Gastroesophageal sphincter (tissue), 4 donors: ENCODE measurements at regions not wholly inside any gene's neighbourhood (a gene's known extent, or its start where the extent isn't known, plus 50 kb on each side); places are given as distances from the start of the nearest gene placed in this dataset.

Experiments used
- ATAC-seq: fragments of 150-250 bp; one replicate; pipeline ENCODE4 v1.9.1; 2016; ENCODE audit warnings: mild to moderate bottlenecking, moderate library complexity
- H3K27ac ChIP-seq, 4 donors: fragments of 200-600 bp; sonication (generic) in 3 of 4; 1 replicate in 3 of 4; 2 replicates in 1 of 4; pipeline ENCODE4 v1.5.1; 2016 to 2019
- H3K27me3 ChIP-seq: fragments of 200-600 bp; sonication (generic); one replicate; pipeline ENCODE4 v1.5.1; 2019
- H3K36me3 ChIP-seq, 2 donors: fragments of 200-600 bp; sonication (generic); one replicate each; pipeline ENCODE4 v1.5.1; 2019; ENCODE audit warnings: control low read depth in 1 of 2
- H3K4me1 ChIP-seq, 3 donors: fragments of 200-600 bp; sonication (generic); 1 replicate in 2 of 3; 2 replicates in 1 of 3; pipeline ENCODE4 v1.5.1; 2016 to 2019; ENCODE audit warnings: control low read depth in 2 of 3
- H3K4me3 ChIP-seq, 2 donors: fragments of 200-600 bp; sonication (generic); one replicate each; pipeline ENCODE4 v1.5.1; 2019; ENCODE audit warnings: mild to moderate bottlenecking in 1 of 2, moderate library complexity in 1 of 2
- H3K9me3 ChIP-seq, 3 donors: fragments of 200-600 bp; sonication (generic); one replicate each; pipeline ENCODE4 v1.5.1; 2017 to 2019; ENCODE audit warnings: control low read depth in 2 of 3
- EP300 ChIP-seq: sonication (generic); formaldehyde crosslinking; IDR thresholded peaks from one replicate; pipeline ENCODE4 v1.6.1; 2017; ENCODE audit warnings: antibody characterized with exemption, mild to moderate bottlenecking
- POLR2A ChIP-seq, 2 donors: fragments of 450-650 bp; IDR thresholded peaks; one replicate each; pipeline ENCODE4 v1.6.1; 2017; ENCODE audit warnings: antibody characterized with exemption in 2 of 2, mild to moderate bottlenecking in 2 of 2, moderate library complexity in 1 of 2
- POLR2AphosphoS5 ChIP-seq: sonication (generic); formaldehyde crosslinking; IDR thresholded peaks from one replicate; pipeline ENCODE4 v1.6.1; 2017; ENCODE audit warnings: antibody characterized with exemption
- WGBS, 2 donors: methylation state at CpG; one replicate each; pipeline ENCODE4 v1.1.5; 2018; ENCODE audit warnings: low coverage in 1 of 2; 5-methylcytosine and 5-hydroxymethylcytosine counted together
- TF ChIP-seq, protein P1 (sequence below), 4 experiments: fragments of 200-600 bp in 2 of 4; fragments of 450-650 bp in 2 of 4; sonication (generic) in 1 of 4; IDR thresholded peaks; one replicate each; pipeline ENCODE4 v1.5.1; 2017 to 2019; ENCODE audit warnings: antibody characterized with exemption in 4 of 4, mild to moderate bottlenecking in 2 of 4, moderate library complexity in 2 of 4

DNA sequence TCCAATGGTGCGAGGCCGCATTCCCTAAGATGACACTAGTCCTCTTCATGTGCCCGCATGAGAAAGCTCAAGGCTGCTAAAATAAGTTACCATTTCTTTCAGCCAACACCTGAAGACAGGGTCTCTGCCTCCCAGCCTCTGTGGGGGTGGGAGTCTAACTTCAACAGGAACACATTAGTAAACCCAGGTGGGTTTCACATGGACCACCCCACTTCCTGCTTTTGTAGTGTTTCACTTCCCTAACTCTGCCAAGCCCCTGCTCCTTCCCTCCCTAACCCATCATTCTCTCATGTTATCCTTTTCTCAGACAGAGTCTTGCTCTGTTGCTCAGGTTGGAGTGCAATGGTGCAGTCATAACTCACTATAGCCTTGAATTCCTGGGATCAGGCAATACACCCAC, 783.6 kb downstream of the UQCRFS1 start:
- Histone ChIP-seq H3K9me3 (no peaks in the 10 kb centered on the region), H3K4me3 (no peak overlapping the region), H3K27ac (no peak overlapping the region), H3K4me1 (no peaks in the 10 kb centered on the region), H3K36me3 (no peaks in the 10 kb centered on the region), H3K27me3 (peaks cover 34% of the 10 kb centered on the region)
- WGBS, 2 donors: 92% methylated on average over 2 of the region's 3 CpGs; no CpG with 5 or more reads in 1 of the 2 donors
- no peak for ATAC-seq
- TF ChIP-seq POLR2AphosphoS5 (no peak), POLR2A (IDR thresholded peaks at IDR 0.05) (no peak), EP300 (no peak)
- TF ChIP-seq, protein P1, sequence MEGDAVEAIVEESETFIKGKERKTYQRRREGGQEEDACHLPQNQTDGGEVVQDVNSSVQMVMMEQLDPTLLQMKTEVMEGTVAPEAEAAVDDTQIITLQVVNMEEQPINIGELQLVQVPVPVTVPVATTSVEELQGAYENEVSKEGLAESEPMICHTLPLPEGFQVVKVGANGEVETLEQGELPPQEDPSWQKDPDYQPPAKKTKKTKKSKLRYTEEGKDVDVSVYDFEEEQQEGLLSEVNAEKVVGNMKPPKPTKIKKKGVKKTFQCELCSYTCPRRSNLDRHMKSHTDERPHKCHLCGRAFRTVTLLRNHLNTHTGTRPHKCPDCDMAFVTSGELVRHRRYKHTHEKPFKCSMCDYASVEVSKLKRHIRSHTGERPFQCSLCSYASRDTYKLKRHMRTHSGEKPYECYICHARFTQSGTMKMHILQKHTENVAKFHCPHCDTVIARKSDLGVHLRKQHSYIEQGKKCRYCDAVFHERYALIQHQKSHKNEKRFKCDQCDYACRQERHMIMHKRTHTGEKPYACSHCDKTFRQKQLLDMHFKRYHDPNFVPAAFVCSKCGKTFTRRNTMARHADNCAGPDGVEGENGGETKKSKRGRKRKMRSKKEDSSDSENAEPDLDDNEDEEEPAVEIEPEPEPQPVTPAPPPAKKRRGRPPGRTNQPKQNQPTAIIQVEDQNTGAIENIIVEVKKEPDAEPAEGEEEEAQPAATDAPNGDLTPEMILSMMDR (IDR thresholded peaks at IDR 0.05): no peak

DNA sequence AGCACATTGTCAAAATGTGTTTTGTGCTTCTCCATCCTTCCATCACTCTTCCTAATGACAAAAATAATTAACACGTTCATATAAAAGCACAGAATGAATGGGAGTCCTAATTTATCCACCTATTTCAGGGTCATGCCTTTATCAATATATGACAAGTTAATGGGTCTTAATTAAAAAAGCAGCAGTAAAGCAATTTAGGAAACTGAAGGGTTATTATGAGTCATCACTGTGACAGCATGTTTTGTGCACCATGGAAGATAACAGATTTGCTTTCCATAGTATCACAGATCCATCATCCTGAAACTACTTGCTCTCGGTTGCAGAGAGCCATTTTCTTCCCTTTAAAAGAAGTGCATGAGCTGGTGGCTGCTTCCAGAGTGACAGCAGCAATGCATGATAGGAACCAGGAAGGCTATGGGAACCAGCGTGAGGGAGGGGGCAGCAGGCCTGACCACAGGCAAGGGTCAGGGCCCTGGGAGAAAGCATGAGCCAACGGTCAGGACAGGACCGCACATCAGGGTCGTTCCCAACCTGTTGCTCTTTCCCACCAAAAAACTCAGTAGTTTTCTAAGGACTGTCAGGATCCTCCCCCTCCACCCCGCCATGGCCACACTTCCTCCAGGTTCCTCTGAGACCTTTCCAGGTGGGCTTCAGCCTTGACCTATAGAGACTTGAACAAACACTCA, 784.1 kb downstream of the UQCRFS1 start:
- Histone ChIP-seq H3K36me3 (no peaks in the 10 kb centered on the region), H3K9me3 (no peaks in the 10 kb centered on the region), H3K27ac (no peak overlapping the region), H3K27me3 (peaks cover 36% of the 10 kb centered on the region), H3K4me3 (no peak overlapping the region), H3K4me1 (no peaks in the 10 kb centered on the region)
- TF ChIP-seq POLR2A (IDR thresholded peaks at IDR 0.05) (no peak), POLR2AphosphoS5 (no peak), EP300 (no peak)
- TF ChIP-seq, protein P1 (IDR thresholded peaks at IDR 0.05): no peak
- WGBS, 2 donors: 59 to 79% methylated on average over 6 to 7 of the region's 7 CpGs
- ATAC-seq: no peak

DNA sequence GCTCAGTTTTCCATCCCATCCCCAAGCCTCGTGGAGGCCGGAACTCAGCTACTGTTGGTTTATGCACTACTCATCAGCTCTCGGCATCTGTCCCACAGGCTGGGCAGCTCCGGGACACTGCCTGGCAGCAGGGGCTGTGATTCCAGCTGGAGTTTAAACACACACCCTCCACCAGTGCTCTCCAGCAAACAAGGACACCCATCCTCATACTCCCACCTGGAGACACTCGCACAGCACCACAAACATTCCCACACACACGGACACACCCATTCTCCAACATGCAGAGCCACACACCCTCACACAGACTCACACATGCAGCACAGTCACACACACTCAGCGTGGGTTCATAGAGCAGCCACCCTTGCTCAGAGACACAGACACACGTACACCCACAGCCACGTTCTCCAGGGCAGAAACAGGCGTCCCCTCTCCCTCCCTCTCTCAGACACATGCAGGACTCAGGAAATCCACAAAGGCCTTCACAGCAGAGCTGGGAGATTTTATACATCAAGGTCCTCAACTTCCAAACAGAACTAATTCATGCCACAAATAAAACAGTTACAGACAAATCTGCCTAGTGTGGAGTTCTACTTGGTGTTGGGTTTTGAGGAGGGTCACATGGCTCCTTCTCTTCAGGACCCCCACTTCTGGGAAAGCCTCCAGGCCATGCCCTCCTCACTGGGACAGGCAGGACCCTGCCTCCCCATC, 785.4 kb downstream of the UQCRFS1 start:
- ATAC-seq: no peak
- TF ChIP-seq, protein P1 (IDR thresholded peaks at IDR 0.05): no peak
- no peak for TF ChIP-seq EP300
- TF ChIP-seq POLR2AphosphoS5: no peak
- TF ChIP-seq POLR2A (IDR thresholded peaks at IDR 0.05): no peak
- Histone ChIP-seq H3K27me3 (peaks cover 49% of the 10 kb centered on the region), H3K4me3 (no peak overlapping the region), H3K27ac (no peak overlapping the region), H3K9me3 (no peaks in the 10 kb centered on the region), H3K4me1 (no peaks in the 10 kb centered on the region), H3K36me3 (no peaks in the 10 kb centered on the region)
- 45 to 54% methylated on average over 4 to 6 of the region's 10 CpGs for WGBS, 2 donors

DNA sequence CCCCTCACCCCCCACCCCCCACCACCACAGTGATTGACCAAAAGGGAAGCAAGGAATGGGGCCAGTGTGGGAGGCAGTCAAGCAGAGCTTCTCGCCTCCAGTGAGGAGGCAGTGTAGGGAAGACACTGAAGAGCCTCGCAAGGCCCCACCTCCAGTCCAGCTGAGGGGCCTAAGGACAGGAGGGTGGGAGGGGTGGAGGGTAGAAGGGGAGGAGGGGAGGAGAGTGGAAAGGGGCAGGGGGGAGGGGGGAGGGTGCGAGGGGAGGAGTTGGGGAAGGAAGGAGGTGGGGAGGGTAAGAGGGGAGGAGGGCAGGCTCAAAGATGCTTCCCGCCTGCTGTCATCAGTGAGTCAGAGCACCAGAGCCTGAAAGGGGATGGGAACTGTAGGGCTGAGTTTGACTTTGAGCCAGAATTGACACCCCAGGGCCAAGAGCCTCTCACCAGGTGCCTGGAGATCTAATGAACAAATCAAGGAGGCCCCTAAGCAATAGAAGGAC, 786.2 kb downstream of the UQCRFS1 start:
- WGBS, 2 donors: 28 to 80% methylated on average over 1 to 2 of the region's 4 CpGs
- Histone ChIP-seq H3K27me3 (peaks cover 54% of the 10 kb centered on the region), H3K27ac (no peak overlapping the region), H3K36me3 (no peaks in the 10 kb centered on the region), H3K4me1 (no peaks in the 10 kb centered on the region), H3K4me3 (no peak overlapping the region), H3K9me3 (no peaks in the 10 kb centered on the region)
- no peak for ATAC-seq
- TF ChIP-seq POLR2AphosphoS5 (no peak), POLR2A (IDR thresholded peaks at IDR 0.05) (no peak), EP300 (no peak)
- TF ChIP-seq, protein P1 (IDR thresholded peaks at IDR 0.05): no peak
